ENCODE measurements at regions not wholly inside any gene's neighbourhood (a gene's known extent, or its start where the extent isn't known, plus 50 kb on each side); places are given as distances from the start of the nearest gene placed in this dataset.

DNA sequence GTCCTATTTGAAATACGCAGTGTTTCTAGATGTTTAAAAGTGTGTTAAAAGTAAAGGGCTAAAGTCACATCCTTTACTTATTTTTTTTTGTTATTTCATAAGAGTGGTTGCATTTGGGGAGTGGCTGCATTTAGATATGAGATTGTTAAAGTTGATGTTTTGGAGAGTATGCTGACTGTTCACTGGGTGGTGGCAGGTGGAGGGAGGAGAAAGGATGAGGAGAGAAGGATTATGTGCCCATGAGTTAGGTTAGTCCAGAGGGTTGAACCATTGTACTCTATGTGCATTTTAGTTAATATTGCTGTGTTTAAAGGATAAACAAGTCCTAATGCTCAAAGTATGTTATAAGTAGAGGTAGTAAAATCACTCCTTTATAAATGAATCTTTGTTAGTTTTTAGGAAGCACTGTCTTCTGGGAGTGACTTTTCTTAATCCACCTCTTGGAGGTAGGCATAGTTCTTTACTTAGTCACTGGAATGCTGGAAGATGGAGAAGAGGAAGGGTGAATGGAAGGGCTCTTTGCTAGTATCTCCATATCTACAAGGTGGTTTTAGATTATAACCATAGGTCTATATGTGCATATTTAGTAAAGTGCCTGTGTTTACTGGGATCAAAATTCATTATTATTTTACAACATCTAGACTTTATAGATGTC lies 332.3 kb downstream of the NPR3 start:
- H3K4me1 Mint-ChIP-seq (ENCODE audit: low read depth, unreplicated experiment), result no peaks in the 10 kb centered on the region
- no peak overlapping the region for H2AFZ ChIP-seq (ENCODE audit: low read depth, low read length)

DNA sequence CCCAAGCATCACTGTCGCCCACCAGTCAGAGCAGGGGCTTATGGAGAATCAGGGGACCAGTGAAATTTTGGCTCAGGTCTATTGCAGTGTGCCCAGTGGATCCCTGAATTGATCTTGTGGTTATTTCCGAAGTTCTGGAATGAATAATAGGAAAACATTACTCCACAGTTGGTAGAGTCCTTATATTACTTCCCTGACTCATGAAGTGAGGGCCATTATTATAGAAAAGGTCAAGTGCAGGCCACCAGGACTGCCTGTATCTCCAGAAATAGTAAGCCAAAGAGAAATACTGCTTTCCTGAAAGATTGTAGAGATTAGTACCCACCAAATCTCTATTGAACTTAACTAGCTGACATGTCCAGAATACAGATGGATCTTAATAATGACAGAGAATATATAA lies 335.0 kb downstream of the NPR3 start:
- H3K4me1 Mint-ChIP-seq (ENCODE audit: low read depth, unreplicated experiment), result peaks cover 4% of the 10 kb centered on the region

More for the DNA sequence above, 332.3 kb downstream of the NPR3 start:
- Histone ChIP-seq H3K4me3 (ENCODE audit: insufficient read depth, low read depth, low read length) (no peak overlapping the region), H3K27me3 (ENCODE audit: insufficient read depth, low read length) (no peaks in the 10 kb centered on the region), H3K4me2 (ENCODE audit: low read length) (no peak overlapping the region), H3K4me1 (ENCODE audit: insufficient read depth, low read length) (no peaks in the 10 kb centered on the region), H3K9me3 (ENCODE audit: insufficient read depth, low read depth, low read length) (peaks cover 16% of the 10 kb centered on the region), H3K27ac (ENCODE audit: low read depth, low read length) (no peak overlapping the region), H3K9ac (ENCODE audit: low read length) (no peak overlapping the region), H4K20me1 (ENCODE audit: insufficient read depth, low read length) (no peaks in the 10 kb centered on the region), H3K36me3 (ENCODE audit: insufficient read depth, low read length) (no peaks in the 10 kb centered on the region), H3K79me2 (ENCODE audit: insufficient read depth, low read length) (peaks cover 7% of the 10 kb centered on the region)
- TF ChIP-seq, protein P1, sequence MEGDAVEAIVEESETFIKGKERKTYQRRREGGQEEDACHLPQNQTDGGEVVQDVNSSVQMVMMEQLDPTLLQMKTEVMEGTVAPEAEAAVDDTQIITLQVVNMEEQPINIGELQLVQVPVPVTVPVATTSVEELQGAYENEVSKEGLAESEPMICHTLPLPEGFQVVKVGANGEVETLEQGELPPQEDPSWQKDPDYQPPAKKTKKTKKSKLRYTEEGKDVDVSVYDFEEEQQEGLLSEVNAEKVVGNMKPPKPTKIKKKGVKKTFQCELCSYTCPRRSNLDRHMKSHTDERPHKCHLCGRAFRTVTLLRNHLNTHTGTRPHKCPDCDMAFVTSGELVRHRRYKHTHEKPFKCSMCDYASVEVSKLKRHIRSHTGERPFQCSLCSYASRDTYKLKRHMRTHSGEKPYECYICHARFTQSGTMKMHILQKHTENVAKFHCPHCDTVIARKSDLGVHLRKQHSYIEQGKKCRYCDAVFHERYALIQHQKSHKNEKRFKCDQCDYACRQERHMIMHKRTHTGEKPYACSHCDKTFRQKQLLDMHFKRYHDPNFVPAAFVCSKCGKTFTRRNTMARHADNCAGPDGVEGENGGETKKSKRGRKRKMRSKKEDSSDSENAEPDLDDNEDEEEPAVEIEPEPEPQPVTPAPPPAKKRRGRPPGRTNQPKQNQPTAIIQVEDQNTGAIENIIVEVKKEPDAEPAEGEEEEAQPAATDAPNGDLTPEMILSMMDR (IDR thresholded peaks at IDR 0.05; ENCODE audit: insufficient read depth, low read depth, low read length), result no peak
- no peak for TF ChIP-seq EZH2 (IDR thresholded peaks at IDR 0.05; ENCODE audit: insufficient read depth, low read length)
- peaks cover 5% of the 10 kb centered on the region for H3K9me3 Mint-ChIP-seq (ENCODE audit: unreplicated experiment)
- FAIRE-seq, result no peak
- no peaks in the 10 kb centered on the region for H3K36me3 Mint-ChIP-seq (ENCODE audit: low read depth, unreplicated experiment)
- DNase-seq (ENCODE audit: low read depth), result no peak
- H3K27ac Mint-ChIP-seq (ENCODE audit: unreplicated experiment), result no peak overlapping the region
- no peak overlapping the region for H3K4me3 Mint-ChIP-seq (ENCODE audit: unreplicated experiment)
- no peaks in the 10 kb centered on the region for H3K27me3 Mint-ChIP-seq (ENCODE audit: low read depth, unreplicated experiment)

More for the DNA sequence above, 335.0 kb downstream of the NPR3 start:
- Histone ChIP-seq H2AFZ (ENCODE audit: low read depth, low read length) (no peak overlapping the region), H4K20me1 (ENCODE audit: insufficient read depth, low read length) (no peaks in the 10 kb centered on the region), H3K27me3 (ENCODE audit: insufficient read depth, low read length) (no peaks in the 10 kb centered on the region), H3K4me2 (ENCODE audit: low read length) (peak overlapping the region; percentile 35), H3K4me3 (ENCODE audit: insufficient read depth, low read depth, low read length) (no peak overlapping the region), H3K4me1 (ENCODE audit: insufficient read depth, low read length) (peaks cover 22% of the 10 kb centered on the region), H3K9me3 (ENCODE audit: insufficient read depth, low read depth, low read length) (peaks cover 9% of the 10 kb centered on the region), H3K36me3 (ENCODE audit: insufficient read depth, low read length) (no peaks in the 10 kb centered on the region), H3K9ac (ENCODE audit: low read length) (no peak overlapping the region), H3K27ac (ENCODE audit: low read depth, low read length) (no peak overlapping the region), H3K79me2 (ENCODE audit: insufficient read depth, low read length) (peaks cover 12% of the 10 kb centered on the region)
- Mint-ChIP-seq H3K4me3 (ENCODE audit: unreplicated experiment) (no peak overlapping the region), H3K9me3 (ENCODE audit: unreplicated experiment) (peaks cover 3% of the 10 kb centered on the region), H3K27me3 (ENCODE audit: low read depth, unreplicated experiment) (no peaks in the 10 kb centered on the region), H3K36me3 (ENCODE audit: low read depth, unreplicated experiment) (no peaks in the 10 kb centered on the region), H3K27ac (ENCODE audit: unreplicated experiment) (no peak overlapping the region)
- peak; percentile 22 for DNase-seq (ENCODE audit: low read depth)
- FAIRE-seq, result no peak
- no peak for TF ChIP-seq EZH2 (IDR thresholded peaks at IDR 0.05; ENCODE audit: insufficient read depth, low read length)
- TF ChIP-seq, protein P1 (IDR thresholded peaks at IDR 0.05; ENCODE audit: insufficient read depth, low read depth, low read length), result no peak
